Panc1 (cell line): ENCODE measurements at regions not wholly inside any gene's neighbourhood (a gene's known extent, or its start where the extent isn't known, plus 50 kb on each side); places are given as distances from the start of the nearest gene placed in this dataset.

Experiments
- ATAC-seq: fragments of 200-7000 bp; cut with Tn5 transposase; 2 replicates; pipeline ENCODE4 v1.9.1; 2020; ENCODE audit warnings: mild to moderate bottlenecking, moderate library complexity
- BruUV-seq: library from RNA; stranded (reverse); fragments of 400-500 nt; replicated peaks from 2 replicates; lab custom pipeline; 2021; lab: Mats Ljungman, UMichigan
- CTCF ChIA-PET: fragments of 300-600 bp; sonication (Branson Sonifier 250); formaldehyde crosslinking; loops from one replicate; lab custom pipeline; 2022; ENCODE audit warnings: antibody characterized with exemption; lab: Charles Lee
- POLR2A ChIA-PET: fragments of 300-600 bp; sonication (Branson Sonifier 250); formaldehyde crosslinking; loops from one replicate; lab custom pipeline; 2022; ENCODE audit warnings: antibody characterized with exemption; lab: Charles Lee
- DNase-seq: peaks from one replicate; pipeline ENCODE4 v3.0.0-alpha.2; 2010; ENCODE audit warnings: low read depth, low spot score
- H3K27ac ChIP-seq: 2 replicates; pipeline ENCODE4 v1.5.1; 2011; ENCODE audit warnings: mild to moderate bottlenecking, low read length, inconsistent platforms
- H3K27me3 ChIP-seq: fragments of 200-500 bp; sonication (Bioruptor generic); 2 replicates; pipeline ENCODE4 v1.6.0; 2014; ENCODE audit warnings: low read length, inconsistent platforms; ENCODE audit not compliant: control insufficient read depth, insufficient read depth
- H3K36me3 ChIP-seq: fragments of 200-500 bp; sonication (Bioruptor generic); 2 replicates; pipeline ENCODE4 v1.5.1; 2014; ENCODE audit warnings: inconsistent platforms, mild to moderate bottlenecking, low read length, moderate library complexity; ENCODE audit not compliant: control insufficient read depth, insufficient read depth
- H3K4me1 ChIP-seq: 2 replicates; pipeline ENCODE4 v1.5.1; 2011; ENCODE audit warnings: inconsistent platforms, mild to moderate bottlenecking, low read length, moderate library complexity; ENCODE audit not compliant: control insufficient read depth, insufficient read depth
- H3K4me3 ChIP-seq, 2 experiments: 2 replicates each; pipeline ENCODE4 v1.5.1; 2011 to 2012; ENCODE audit warnings: low read depth in 2 of 2, low read length in 2 of 2, mild to moderate bottlenecking in 2 of 2, inconsistent platforms in 1 of 2, moderate library complexity in 1 of 2
- H3K9me3 ChIP-seq: fragments of 200-500 bp; sonication (Bioruptor generic); 2 replicates; pipeline ENCODE4 v1.5.1; 2014; ENCODE audit warnings: low read depth, mild to moderate bottlenecking, inconsistent platforms, low read length, moderate library complexity; ENCODE audit not compliant: control insufficient read depth, insufficient read depth
- CTCF ChIP-seq: fragments of 450-650 bp; IDR thresholded peaks from 2 replicates; pipeline ENCODE4 v1.5.1; 2017; ENCODE audit warnings: mild to moderate bottlenecking
- POLR2AphosphoS5 ChIP-seq: IDR thresholded peaks from 2 replicates; pipeline ENCODE4 v1.6.1; 2012; ENCODE audit warnings: mild to moderate bottlenecking, low read depth, low read length, moderate library complexity
- REST ChIP-seq, 2 experiments: IDR thresholded peaks; 2 replicates each; pipeline ENCODE4 v1.6.1; 2011 to 2012; ENCODE audit warnings: low read depth in 2 of 2, control low read depth in 1 of 2, low read length in 1 of 2, mild to moderate bottlenecking in 1 of 2, moderate library complexity in 1 of 2; ENCODE audit not compliant: insufficient read depth in 1 of 2
- SIN3A ChIP-seq: IDR thresholded peaks from 2 replicates; pipeline ENCODE4 v1.6.1; 2012; ENCODE audit warnings: low read depth, mild to moderate bottlenecking, low read length, moderate library complexity, borderline replicate concordance; ENCODE audit not compliant: insufficient read depth
- TCF7L2 ChIP-seq: IDR thresholded peaks from 2 replicates; pipeline ENCODE4 v1.6.1; 2011; ENCODE audit warnings: mild to moderate bottlenecking, low read depth, low read length, inconsistent platforms
- in situ Hi-C: cut with HindIII; loops from 2 replicates; pipeline ENCODE4 v1.10.0; 2016; ENCODE audit warnings: low sequenced_read_pairs, low pct_unique_long_range_greater_than_20kb
- intact Hi-C: fragments of 100-400 bp; cut with micrococcal nuclease; formaldehyde crosslinking; loops from one replicate; pipeline ENCODE4 v1.10.0; 2022; ENCODE audit not compliant: unreplicated experiment

DNA sequence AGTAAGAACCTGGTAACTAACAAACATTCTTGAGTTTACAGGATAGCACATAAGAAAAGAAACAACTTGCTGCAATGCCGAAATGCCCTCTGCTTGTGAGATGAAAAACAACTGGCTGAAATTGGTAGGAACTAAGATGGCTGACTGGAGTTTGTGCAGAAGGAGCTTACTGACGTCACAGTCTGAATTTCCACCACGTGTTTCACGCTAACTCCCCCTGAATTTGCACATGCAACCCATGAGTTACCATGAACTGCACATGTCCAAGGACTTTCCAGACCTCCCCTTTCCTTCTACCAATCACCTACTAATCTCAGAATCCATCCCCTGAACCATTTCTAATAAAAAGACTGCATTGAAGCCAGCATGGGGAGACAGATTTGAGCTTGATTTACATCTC lies 86.3 kb upstream of the KCND2 start:
- H3K36me3 ChIP-seq = no peaks in the 10 kb centered on the region
- BruUV-seq = no TSS peak
- POLR2A ChIA-PET = no interaction called here
- in situ Hi-C loops (no loop called here), intact Hi-C loops (no loop called here)
- DNase-seq = no peak
- H3K9me3 ChIP-seq = no peaks in the 10 kb centered on the region
- no peak overlapping the region for H3K4me3 ChIP-seq
- H3K27ac ChIP-seq = no peak overlapping the region
- no peak for TF ChIP-seq CTCF
- TF ChIP-seq REST (IDR thresholded peaks at IDR 0.05; ENCODE audit: insufficient read depth in 1 of 2, low read depth in 2 of 2, low read length in 1 of 2) = no peak
- TF ChIP-seq POLR2AphosphoS5 = no peak
- no peak for TF ChIP-seq SIN3A
- H3K4me1 ChIP-seq = no peaks in the 10 kb centered on the region
- no peak for ATAC-seq
- CTCF ChIA-PET = no interaction called here
- no peaks in the 10 kb centered on the region for H3K27me3 ChIP-seq

GRCh38 chr7:120189623-120190022 lies 83.4 kb upstream of the KCND2 start:
- no peak overlapping the region for H3K4me3 ChIP-seq
- ChIA-PET POLR2A (no interaction called here), CTCF (no interaction called here)
- ATAC-seq (no peak), DNase-seq (no peak)
- no peaks in the 10 kb centered on the region for H3K36me3 ChIP-seq
- H3K9me3 ChIP-seq = no peaks in the 10 kb centered on the region
- H3K27ac ChIP-seq = no peak overlapping the region
- no peak for TF ChIP-seq POLR2AphosphoS5
- no peak for TF ChIP-seq TCF7L2
- no peak for TF ChIP-seq SIN3A
- TF ChIP-seq REST (IDR thresholded peaks at IDR 0.05; ENCODE audit: insufficient read depth in 1 of 2, low read depth in 2 of 2, low read length in 1 of 2) = no peak
- no peak for TF ChIP-seq CTCF
- H3K4me1 ChIP-seq = no peaks in the 10 kb centered on the region
- BruUV-seq = no TSS peak
- intact Hi-C loops (no loop called here), in situ Hi-C loops (no loop called here)
- H3K27me3 ChIP-seq = no peaks in the 10 kb centered on the region
